Adipocyte (in vitro differentiated cells): ENCODE measurements at regions not wholly inside any gene's neighbourhood (a gene's known extent, or its start where the extent isn't known, plus 50 kb on each side); places are given as distances from the start of the nearest gene placed in this dataset.

Experiments
- DNase-seq: peaks from one replicate; pipeline ENCODE4 v3.0.0-alpha.2; 2015; ENCODE audit warnings: low read depth
- H3K27me3 ChIP-seq: replicated peaks from 2 replicates; pipeline ENCODE4 v1.7.0; 2013; ENCODE audit warnings: mild to moderate bottlenecking, low read length, moderate library complexity; ENCODE audit not compliant: control insufficient read depth, insufficient read depth
- H3K36me3 ChIP-seq: 2 replicates; pipeline ENCODE4 v1.7.0; 2013; ENCODE audit warnings: low read length, mild to moderate bottlenecking, moderate library complexity; ENCODE audit not compliant: control insufficient read depth, insufficient read depth, severe bottlenecking
- H3K4me1 ChIP-seq: 2 replicates; pipeline ENCODE4 v1.7.0; 2013; ENCODE audit warnings: mild to moderate bottlenecking, low read length, moderate library complexity; ENCODE audit not compliant: control insufficient read depth, insufficient read depth
- H3K4me3 ChIP-seq: 2 replicates; pipeline ENCODE4 v1.7.0; 2013; ENCODE audit warnings: mild to moderate bottlenecking, low read length, moderate library complexity
- H3K9ac ChIP-seq: 2 replicates; pipeline ENCODE4 v1.7.0; 2013; ENCODE audit warnings: mild to moderate bottlenecking, low read length, moderate library complexity
- H3K9me3 ChIP-seq: 2 replicates; pipeline ENCODE4 v1.7.0; 2013; ENCODE audit warnings: mild to moderate bottlenecking, low read length, moderate library complexity; ENCODE audit not compliant: control insufficient read depth

DNA sequence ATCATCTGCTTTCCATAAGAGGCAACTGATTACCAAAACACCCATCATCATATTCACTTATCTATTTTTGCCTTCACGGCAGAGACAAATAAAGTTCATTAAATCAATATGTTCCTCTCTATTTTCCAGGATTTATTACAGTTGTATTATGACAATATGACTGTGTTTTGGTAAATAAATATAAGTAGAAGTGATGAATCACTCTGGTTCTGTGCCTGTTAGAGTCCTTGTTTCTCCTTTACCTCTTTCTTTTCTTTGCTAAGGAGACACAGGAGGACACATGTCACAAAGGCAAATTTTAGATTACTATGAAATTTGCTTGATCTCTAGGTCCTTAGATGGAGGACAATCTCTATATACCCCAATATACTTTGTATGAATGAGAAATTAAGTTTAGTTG, 152.6 kb upstream of the PLSCR5 start:
- Histone ChIP-seq H3K4me1 (peaks cover 7% of the 10 kb centered on the region), H3K27me3 (no peaks in the 10 kb centered on the region), H3K4me3 (no peak overlapping the region), H3K36me3 (no peaks in the 10 kb centered on the region), H3K9me3 (no peaks in the 10 kb centered on the region), H3K9ac (no peak overlapping the region)
- DNase-seq: no peak

- no peak for DNase-seq
- no peaks in the 10 kb centered on the region for H3K36me3 ChIP-seq
- H3K9ac ChIP-seq: no peak overlapping the region
- H3K27me3 ChIP-seq: no peaks in the 10 kb centered on the region
- H3K4me1 ChIP-seq: peaks cover 24% of the 10 kb centered on the region
- H3K9me3 ChIP-seq: no peaks in the 10 kb centered on the region
- H3K4me3 ChIP-seq: no peak overlapping the region
Observed at GRCh38 chr3:146750196-146750595, 145.1 kb upstream of the PLSCR5 start.

DNA sequence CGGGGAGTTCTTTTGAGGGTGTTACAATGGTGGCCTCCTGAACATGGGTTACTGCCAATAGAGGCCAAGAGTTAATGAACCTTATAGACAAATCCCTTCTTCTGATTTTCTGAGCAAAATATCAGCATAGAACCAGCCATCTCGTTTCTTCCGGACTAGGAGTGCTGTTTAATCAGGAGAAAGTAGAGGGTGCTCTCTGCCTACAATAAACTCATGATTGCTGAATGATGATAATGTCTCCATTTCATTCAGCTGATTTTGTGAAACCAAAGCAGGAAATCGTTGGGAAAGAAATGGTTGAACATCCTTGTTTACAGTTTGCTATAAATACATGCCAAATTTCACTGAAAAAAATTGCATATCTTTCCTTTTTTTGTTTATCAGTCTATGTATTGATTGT, 142.8 kb upstream of the PLSCR5 start:
- Histone ChIP-seq H3K4me3 (no peak overlapping the region), H3K9ac (peak overlapping the region; percentile 72), H3K9me3 (no peaks in the 10 kb centered on the region), H3K36me3 (no peaks in the 10 kb centered on the region), H3K27me3 (no peaks in the 10 kb centered on the region), H3K4me1 (peaks cover 24% of the 10 kb centered on the region)
- peak; percentile 74 for DNase-seq

DNA sequence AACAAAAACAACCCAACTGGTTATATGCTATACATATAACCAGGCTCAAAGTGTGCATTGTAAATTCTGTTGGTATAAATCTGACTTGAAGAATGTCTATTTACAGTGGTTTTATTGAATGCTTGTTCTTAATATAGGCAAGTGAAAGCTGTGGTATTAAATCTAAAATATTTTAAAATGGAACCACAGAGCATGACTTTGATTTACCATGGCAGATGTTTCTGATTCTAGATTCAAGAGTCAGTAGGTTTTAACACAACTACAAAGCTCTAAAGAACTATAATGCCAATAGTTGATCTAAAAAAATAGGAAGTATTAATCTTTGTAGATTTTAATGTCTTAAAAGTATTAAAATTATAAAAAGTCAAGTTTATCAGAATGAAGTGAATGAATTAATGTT, 141.9 kb upstream of the PLSCR5 start:
- H3K4me3 ChIP-seq: no peak overlapping the region
- H3K9me3 ChIP-seq: no peaks in the 10 kb centered on the region
- H3K9ac ChIP-seq: peak overlapping the region; percentile 72
- H3K27me3 ChIP-seq: no peaks in the 10 kb centered on the region
- peaks cover 24% of the 10 kb centered on the region for H3K4me1 ChIP-seq
- H3K36me3 ChIP-seq: no peaks in the 10 kb centered on the region
- no peak for DNase-seq

DNA sequence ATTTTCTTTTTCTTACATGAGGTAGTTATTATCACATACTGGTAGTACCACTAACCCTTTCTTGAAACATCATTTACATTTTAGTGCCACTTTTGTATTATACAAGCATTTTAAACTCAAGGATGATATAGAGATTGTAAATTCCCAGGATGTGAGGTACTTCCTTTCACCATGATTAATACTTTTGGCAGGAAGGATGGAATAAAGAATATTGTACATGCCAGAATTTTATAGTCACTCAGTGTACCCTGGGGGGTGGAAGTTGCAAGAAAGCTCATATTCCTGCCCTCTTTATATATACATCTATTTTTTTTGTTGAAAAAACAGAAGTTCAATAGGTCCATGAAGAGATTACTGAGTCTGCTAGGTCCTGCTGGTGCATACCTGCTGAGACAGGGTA, 141.0 kb upstream of the PLSCR5 start:
- DNase-seq: peak; percentile 42
- Histone ChIP-seq H3K9me3 (peaks cover under 1% of the 10 kb centered on the region), H3K4me3 (no peak overlapping the region), H3K36me3 (no peaks in the 10 kb centered on the region), H3K9ac (no peak overlapping the region), H3K4me1 (peaks cover 24% of the 10 kb centered on the region), H3K27me3 (no peaks in the 10 kb centered on the region)

- no peak for DNase-seq
- peaks cover 9% of the 10 kb centered on the region for H3K9me3 ChIP-seq
- no peaks in the 10 kb centered on the region for H3K4me1 ChIP-seq
- H3K36me3 ChIP-seq: no peaks in the 10 kb centered on the region
- no peak overlapping the region for H3K4me3 ChIP-seq
- H3K27me3 ChIP-seq: no peaks in the 10 kb centered on the region
- no peak overlapping the region for H3K9ac ChIP-seq
Observed at GRCh38 chr3:146739203-146739671, 134.1 kb upstream of the PLSCR5 start.

- no peak overlapping the region for H3K9ac ChIP-seq
- no peaks in the 10 kb centered on the region for H3K36me3 ChIP-seq
- no peaks in the 10 kb centered on the region for H3K27me3 ChIP-seq
- H3K9me3 ChIP-seq: peaks cover 5% of the 10 kb centered on the region
- DNase-seq: no peak
- no peak overlapping the region for H3K4me3 ChIP-seq
- H3K4me1 ChIP-seq: no peaks in the 10 kb centered on the region
Observed at GRCh38 chr3:146732325-146732724, 127.2 kb upstream of the PLSCR5 start.

DNA sequence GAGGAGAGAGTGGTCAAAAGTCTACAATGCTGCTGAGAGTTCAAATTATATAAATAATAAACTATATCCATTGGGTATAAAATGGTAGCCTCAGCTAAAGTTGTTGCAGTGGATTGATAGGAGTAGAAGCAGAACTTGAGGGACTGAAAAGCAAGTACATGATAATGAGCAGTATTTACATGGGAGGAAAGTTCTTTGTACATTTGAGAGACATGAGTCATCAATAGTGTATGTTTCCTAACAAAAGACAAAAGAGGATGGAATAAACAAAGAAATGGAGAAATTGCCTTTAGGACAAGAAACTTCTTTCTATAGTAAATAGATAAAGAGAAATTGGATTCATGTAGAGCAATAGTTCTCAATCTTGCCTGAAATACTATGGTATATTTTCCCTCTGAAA, 110.0 kb upstream of the PLSCR5 start:
- no peaks in the 10 kb centered on the region for H3K27me3 ChIP-seq
- H3K9me3 ChIP-seq: no peaks in the 10 kb centered on the region
- DNase-seq: peak; percentile 57
- H3K9ac ChIP-seq: no peak overlapping the region
- no peak overlapping the region for H3K4me3 ChIP-seq
- H3K36me3 ChIP-seq: no peaks in the 10 kb centered on the region
- no peaks in the 10 kb centered on the region for H3K4me1 ChIP-seq

DNA sequence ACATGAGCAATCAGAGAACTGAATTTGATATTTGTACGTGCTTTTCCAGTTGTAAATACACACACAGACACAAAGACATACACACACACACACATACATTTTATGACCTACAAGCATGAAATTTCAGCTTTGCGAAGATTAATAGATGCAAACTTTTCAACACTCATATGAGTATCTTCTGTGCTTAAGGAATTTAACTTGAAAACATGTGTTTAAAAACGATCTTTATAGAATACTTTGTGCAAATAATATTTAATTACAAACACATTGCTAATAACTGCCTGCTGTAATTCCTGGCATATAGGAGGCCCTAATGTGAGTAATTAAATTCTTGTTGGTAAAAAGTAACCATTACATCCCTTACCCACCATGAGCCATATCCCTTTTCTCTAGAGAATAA, 107.7 kb upstream of the PLSCR5 start:
- H3K4me3 ChIP-seq: no peak overlapping the region
- no peaks in the 10 kb centered on the region for H3K9me3 ChIP-seq
- H3K4me1 ChIP-seq: peaks cover 6% of the 10 kb centered on the region
- DNase-seq: no peak
- H3K9ac ChIP-seq: no peak overlapping the region
- no peaks in the 10 kb centered on the region for H3K27me3 ChIP-seq
- H3K36me3 ChIP-seq: no peaks in the 10 kb centered on the region

DNA sequence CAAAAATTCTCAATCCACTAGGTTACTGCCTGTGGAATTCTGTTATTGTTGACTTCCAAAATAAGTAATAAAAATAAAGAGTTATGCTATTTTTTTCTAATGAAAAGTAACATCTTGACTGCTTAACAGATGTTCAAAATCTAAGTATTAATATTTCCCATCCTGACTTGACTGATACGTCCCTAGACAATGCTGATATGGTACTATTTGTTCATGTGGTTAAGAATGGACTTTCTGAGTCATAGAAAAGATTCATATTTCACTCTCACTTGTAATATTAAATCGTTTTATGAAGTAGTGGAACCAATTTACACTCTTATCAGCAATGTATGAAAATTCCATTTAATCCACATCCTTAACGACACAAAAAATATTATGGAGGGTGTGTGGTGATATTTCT, 104.8 kb upstream of the PLSCR5 start:
- Histone ChIP-seq H3K4me1 (peaks cover 6% of the 10 kb centered on the region), H3K4me3 (no peak overlapping the region), H3K9ac (no peak overlapping the region), H3K36me3 (no peaks in the 10 kb centered on the region), H3K27me3 (no peaks in the 10 kb centered on the region), H3K9me3 (no peaks in the 10 kb centered on the region)
- DNase-seq: no peak

DNA sequence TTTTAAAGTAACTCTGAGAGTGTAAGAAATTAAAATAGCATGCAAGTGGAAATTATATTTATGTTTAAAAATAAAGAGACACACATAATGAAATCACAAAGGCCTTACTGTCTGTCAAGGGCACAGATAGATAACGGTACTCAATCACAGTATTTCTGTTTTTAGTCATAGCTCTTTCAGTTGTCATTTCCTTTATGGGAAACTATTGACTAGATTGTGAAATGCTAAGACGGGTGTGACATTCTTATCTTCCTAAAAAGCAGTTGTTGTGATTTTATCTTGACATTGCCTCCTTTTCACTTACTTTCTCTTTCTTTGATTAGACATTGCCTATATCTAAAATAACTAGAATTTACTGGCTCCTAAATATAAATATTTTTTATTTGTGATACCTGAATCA, 100.1 kb upstream of the PLSCR5 start:
- Histone ChIP-seq H3K4me3 (no peak overlapping the region), H3K36me3 (no peaks in the 10 kb centered on the region), H3K27me3 (no peaks in the 10 kb centered on the region), H3K4me1 (peaks cover 6% of the 10 kb centered on the region), H3K9ac (no peak overlapping the region), H3K9me3 (no peaks in the 10 kb centered on the region)
- no peak for DNase-seq

GRCh38 chr3:146702237-146702636, 97.1 kb upstream of the PLSCR5 start:
- H3K9ac ChIP-seq: no peak overlapping the region
- H3K4me1 ChIP-seq: no peaks in the 10 kb centered on the region
- no peak for DNase-seq
- H3K27me3 ChIP-seq: no peaks in the 10 kb centered on the region
- H3K36me3 ChIP-seq: no peaks in the 10 kb centered on the region
- no peaks in the 10 kb centered on the region for H3K9me3 ChIP-seq
- no peak overlapping the region for H3K4me3 ChIP-seq
